Esophagus squamous epithelium (tissue), 4 donors: ENCODE measurements at regions not wholly inside any gene's neighbourhood (a gene's known extent, or its start where the extent isn't known, plus 50 kb on each side); places are given as distances from the start of the nearest gene placed in this dataset.

Experiments
- POLR2A ChIP-seq, 4 donors: fragments of 450-650 bp; IDR thresholded peaks; one replicate each; pipeline ENCODE4 v1.6.1; 2017; ENCODE audit warnings: antibody characterized with exemption in 4 of 4, mild to moderate bottlenecking in 4 of 4, moderate library complexity in 3 of 4
- TF ChIP-seq, protein P1 (sequence below), 6 experiments: fragments of 450-650 bp in 4 of 6; fragments of 200-600 bp in 2 of 6; sonication (generic) in 2 of 6; IDR thresholded peaks; one replicate each; pipeline ENCODE4 v1.5.1; 2016 to 2019; ENCODE audit warnings: antibody characterized with exemption in 6 of 6, mild to moderate bottlenecking in 4 of 6, moderate library complexity in 4 of 6

DNA sequence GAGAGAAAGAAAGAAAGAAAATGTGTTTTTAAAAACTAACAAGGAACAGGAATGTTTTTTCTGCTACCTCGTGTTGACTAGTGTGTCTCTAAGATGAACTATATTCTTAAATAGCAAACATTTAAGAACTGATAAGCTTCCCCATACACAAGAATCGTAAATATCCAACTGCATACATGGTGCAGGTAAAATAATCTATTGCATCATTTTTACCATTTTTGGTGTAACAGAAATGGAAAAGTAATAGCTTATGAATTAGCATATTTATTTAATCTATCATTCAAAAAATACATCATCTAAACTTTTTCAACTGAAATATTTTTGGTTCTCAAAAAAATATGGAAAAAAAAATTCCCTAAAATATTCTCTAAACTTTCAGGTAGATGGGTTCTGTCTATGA is 59.7 kb upstream of the RAD23B start:
- TF ChIP-seq, protein P1, sequence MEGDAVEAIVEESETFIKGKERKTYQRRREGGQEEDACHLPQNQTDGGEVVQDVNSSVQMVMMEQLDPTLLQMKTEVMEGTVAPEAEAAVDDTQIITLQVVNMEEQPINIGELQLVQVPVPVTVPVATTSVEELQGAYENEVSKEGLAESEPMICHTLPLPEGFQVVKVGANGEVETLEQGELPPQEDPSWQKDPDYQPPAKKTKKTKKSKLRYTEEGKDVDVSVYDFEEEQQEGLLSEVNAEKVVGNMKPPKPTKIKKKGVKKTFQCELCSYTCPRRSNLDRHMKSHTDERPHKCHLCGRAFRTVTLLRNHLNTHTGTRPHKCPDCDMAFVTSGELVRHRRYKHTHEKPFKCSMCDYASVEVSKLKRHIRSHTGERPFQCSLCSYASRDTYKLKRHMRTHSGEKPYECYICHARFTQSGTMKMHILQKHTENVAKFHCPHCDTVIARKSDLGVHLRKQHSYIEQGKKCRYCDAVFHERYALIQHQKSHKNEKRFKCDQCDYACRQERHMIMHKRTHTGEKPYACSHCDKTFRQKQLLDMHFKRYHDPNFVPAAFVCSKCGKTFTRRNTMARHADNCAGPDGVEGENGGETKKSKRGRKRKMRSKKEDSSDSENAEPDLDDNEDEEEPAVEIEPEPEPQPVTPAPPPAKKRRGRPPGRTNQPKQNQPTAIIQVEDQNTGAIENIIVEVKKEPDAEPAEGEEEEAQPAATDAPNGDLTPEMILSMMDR (IDR thresholded peaks at IDR 0.05): no peak
- TF ChIP-seq POLR2A (IDR thresholded peaks at IDR 0.05): no peak
